HEK293T (cell line): ENCODE measurements at regions not wholly inside any gene's neighbourhood (a gene's known extent, or its start where the extent isn't known, plus 50 kb on each side); places are given as distances from the start of the nearest gene placed in this dataset.

ENCODE experiments used
- ARNT ChIP-seq: fragments of 450-650 bp; IDR thresholded peaks from 2 replicates; pipeline ENCODE4 v1.6.1; 2017; ENCODE audit warnings: mild to moderate bottlenecking
- CTBP1 ChIP-seq: fragments of 450-650 bp; IDR thresholded peaks from 2 replicates; pipeline ENCODE4 v1.6.1; 2016; ENCODE audit warnings: borderline replicate concordance
- FOXA1 ChIP-seq: fragments of 450-650 bp; IDR thresholded peaks from 2 replicates; pipeline ENCODE4 v1.6.1; 2016; ENCODE audit warnings: mild to moderate bottlenecking
- HDGF ChIP-seq: fragments of 450-650 bp; IDR thresholded peaks from 2 replicates; pipeline ENCODE4 v1.6.1; 2017; ENCODE audit warnings: antibody characterized with exemption, borderline replicate concordance
- NFRKB ChIP-seq: fragments of 450-650 bp; IDR thresholded peaks from 2 replicates; pipeline ENCODE4 v1.6.1; 2016; ENCODE audit warnings: mild to moderate bottlenecking, moderate library complexity

DNA sequence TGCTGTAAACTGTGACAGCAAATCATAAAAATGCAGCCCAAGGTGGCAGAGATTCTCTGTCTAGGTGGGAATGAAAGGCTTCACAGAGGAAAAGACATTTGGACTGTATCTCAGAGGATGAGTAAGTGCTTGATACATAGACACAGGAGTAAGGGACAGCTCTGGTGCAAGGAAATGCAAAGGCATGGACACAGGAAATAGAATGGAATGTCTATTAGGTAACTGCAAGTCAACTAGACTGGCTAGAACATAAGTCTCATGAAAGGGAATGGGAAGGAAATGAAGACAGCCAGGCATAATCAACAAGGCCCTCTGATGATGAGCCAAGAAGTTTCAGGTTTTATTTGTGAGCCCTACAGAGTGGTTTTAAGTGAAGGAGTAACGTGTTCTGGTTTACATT, 321.7 kb downstream of the SUCLA2 start:
- TF ChIP-seq HDGF (no peak), FOXA1 (no peak), CTBP1 (no peak), NFRKB (no peak), ARNT (no peak)
